GM12891 (cell line): ENCODE measurements at regions not wholly inside any gene's neighbourhood (a gene's known extent, or its start where the extent isn't known, plus 50 kb on each side); places are given as distances from the start of the nearest gene placed in this dataset.

Source experiments
- PAX5 ChIP-seq: IDR thresholded peaks from 2 replicates; pipeline ENCODE4 v1.6.1; 2011; ENCODE audit warnings: low read length, moderate library complexity, mild to moderate bottlenecking; ENCODE audit not compliant: insufficient read depth, severe bottlenecking
- POLR2A ChIP-seq: IDR thresholded peaks from 2 replicates; pipeline ENCODE4 v1.6.1; 2011; ENCODE audit warnings: low read depth, low read length, control low read depth
- POLR2AphosphoS5 ChIP-seq: IDR thresholded peaks from 2 replicates; pipeline ENCODE4 v1.6.1; 2011; ENCODE audit warnings: low read depth, low read length, control low read depth
- TAF1 ChIP-seq: IDR thresholded peaks from 2 replicates; pipeline ENCODE4 v1.6.1; 2011; ENCODE audit warnings: low read depth, low read length, control low read depth

GRCh38 chr3:5800965-5801364, 613.5 kb downstream of the EDEM1 start:
- TF ChIP-seq POLR2A (no peak), TAF1 (no peak), POLR2AphosphoS5 (no peak), PAX5 (no peak)
